Kidney (tissue), 13 donors: ENCODE measurements at regions not wholly inside any gene's neighbourhood (a gene's known extent, or its start where the extent isn't known, plus 50 kb on each side); places are given as distances from the start of the nearest gene placed in this dataset.

Experiments used
- DNase-seq, 5 donors: peaks; one replicate each; pipeline ENCODE4 v3.0.0-alpha.2; 2013 to 2020
- FAIRE-seq: peaks from 2 replicates; lab custom pipeline; 2012; peaks lifted over from hg19 to GRCh38; lab: Jason Lieb, UNC
- H3K27ac ChIP-seq, 2 donors: one replicate each; pipeline ENCODE4 v1.7.0; 2013; ENCODE audit warnings: low read depth in 2 of 2, low read length in 2 of 2, inconsistent platforms in 1 of 2
- H3K27me3 ChIP-seq: one replicate; pipeline ENCODE4 v1.7.1; 2013; ENCODE audit warnings: low read length, inconsistent platforms; ENCODE audit not compliant: control insufficient read depth, insufficient read depth
- H3K36me3 ChIP-seq, 3 donors: one replicate each; pipeline versions ENCODE4 v1.7.0 to v1.7.1; 2013; ENCODE audit warnings: low read length in 3 of 3, control low read depth in 1 of 3, inconsistent platforms in 1 of 3; ENCODE audit not compliant: insufficient read depth in 3 of 3, control insufficient read depth in 2 of 3
- H3K4me1 ChIP-seq, 3 donors: one replicate each; pipeline versions ENCODE4 v1.7.0 to v1.7.1; 2013; ENCODE audit warnings: low read length in 3 of 3, inconsistent platforms in 1 of 3, low read depth in 1 of 3; ENCODE audit not compliant: control insufficient read depth in 2 of 3, insufficient read depth in 2 of 3
- H3K4me3 ChIP-seq, 3 donors: one replicate each; pipeline versions ENCODE4 v1.7.0 to v1.8.1; 2013; ENCODE audit warnings: low read length in 3 of 3, control low read depth in 1 of 3, inconsistent platforms in 1 of 3
- H3K9ac ChIP-seq, 3 donors: one replicate each; pipeline versions ENCODE4 v1.7.0 to v1.7.1; 2013; ENCODE audit warnings: low read length in 3 of 3, control low read depth in 1 of 3, inconsistent platforms in 1 of 3
- H3K9me3 ChIP-seq, 3 donors: one replicate each; pipeline versions ENCODE4 v1.7.0 to v1.7.1; 2013; ENCODE audit warnings: low read length in 3 of 3, control low read depth in 1 of 3, inconsistent platforms in 1 of 3; ENCODE audit not compliant: control insufficient read depth in 2 of 3, insufficient read depth in 1 of 3
- CTCF ChIP-seq: IDR thresholded peaks from 3 replicates; pipeline ENCODE4 v1.5.1; 2012; ENCODE audit warnings: mild to moderate bottlenecking, moderate library complexity, borderline replicate concordance; ENCODE audit not compliant: insufficient read depth; ENCODE audit errors: extremely low read depth
- intact Hi-C: fragments of 100-400 bp; cut with DNase I; formaldehyde crosslinking; loops from one replicate; pipeline ENCODE4 v1.11.1; 2022
- donor health status: control.
- donor health status: control.
- donor health status: control.
- donor health status: control.
- donor health status: control.
- donor health status: DM: yes; HTN: yes; CAD: no.
- donor health status: Normal renal cell carcinoma (clear cell type).

GRCh38 chr9:81373294-81373693 is 316.1 kb downstream of the TLE1 start:
- no peak for TF ChIP-seq CTCF
- peaks cover 0 to 4% (median 0%) of the 10 kb centered on the region in 3 donors for H3K4me1 ChIP-seq
- H3K27me3 ChIP-seq = no peaks in the 10 kb centered on the region
- intact Hi-C loops = no loop called here
- no peaks in the 10 kb centered on the region for H3K36me3 ChIP-seq
- no peak overlapping the region for H3K4me3 ChIP-seq
- no peak overlapping the region for H3K27ac ChIP-seq
- H3K9me3 ChIP-seq = no peaks in the 10 kb centered on the region
- DNase-seq (no peak), FAIRE-seq (no peak)
- H3K9ac ChIP-seq = no peak overlapping the region

GRCh38 chr9:81372628-81373191 is 316.6 kb downstream of the TLE1 start:
- intact Hi-C loops = no loop called here
- H3K36me3 ChIP-seq = no peaks in the 10 kb centered on the region
- DNase-seq (no peak), FAIRE-seq (no peak)
- no peak for TF ChIP-seq CTCF
- no peak overlapping the region for H3K4me3 ChIP-seq
- peaks cover 0 to 4% (median 0%) of the 10 kb centered on the region in 3 donors for H3K4me1 ChIP-seq
- H3K9me3 ChIP-seq = no peaks in the 10 kb centered on the region
- H3K27me3 ChIP-seq = no peaks in the 10 kb centered on the region
- H3K9ac ChIP-seq = no peak overlapping the region
- no peak overlapping the region for H3K27ac ChIP-seq

- Histone ChIP-seq H3K9ac (no peak overlapping the region), H3K9me3 (no peaks in the 10 kb centered on the region), H3K36me3 (no peaks in the 10 kb centered on the region), H3K27ac (no peak overlapping the region), H3K4me3 (no peak overlapping the region), H3K27me3 (no peaks in the 10 kb centered on the region), H3K4me1 (peaks cover 0 to 4% (median 0%) of the 10 kb centered on the region in 3 donors)
- no peak for DNase-seq
- no peak for TF ChIP-seq CTCF
- intact Hi-C loops = no loop called here
- no peak for FAIRE-seq
Observed at GRCh38 chr9:81371824-81372223, 317.5 kb downstream of the TLE1 start.

- H3K27me3 ChIP-seq = no peaks in the 10 kb centered on the region
- TF ChIP-seq CTCF = no peak
- no peak overlapping the region for H3K4me3 ChIP-seq
- no peak overlapping the region for H3K9ac ChIP-seq
- intact Hi-C loops = no loop called here
- no peak overlapping the region for H3K27ac ChIP-seq
- FAIRE-seq = no peak
- peaks cover 0 to 4% (median 0%) of the 10 kb centered on the region in 3 donors for H3K4me1 ChIP-seq
- DNase-seq = peak in 4 of 5 donors; percentile 53 to 80 (median 62)
- H3K9me3 ChIP-seq = no peaks in the 10 kb centered on the region
- H3K36me3 ChIP-seq = no peaks in the 10 kb centered on the region
Observed at GRCh38 chr9:81370650-81371049, 318.7 kb downstream of the TLE1 start.
